ENCODE measurements at regions not wholly inside any gene's neighbourhood (a gene's known extent, or its start where the extent isn't known, plus 50 kb on each side); places are given as distances from the start of the nearest gene placed in this dataset.

GRCh38 chr11:134901542-134901941 is 489.5 kb upstream of the B3GAT1 start:
- Histone ChIP-seq H3K27me3 (replicated peaks in 1 of 4; ENCODE audit: control extremely low read depth in 1 of 4, control insufficient read depth in 3 of 4, insufficient read depth in 4 of 4, low read length in 3 of 4) (peaks cover 0 to 6% (median 0%) of the 10 kb centered on the region in 4 experiments), H3K79me2 (ENCODE audit: control insufficient read depth, insufficient read depth, low read length) (no peaks in the 10 kb centered on the region), H3K9me3 (ENCODE audit: control extremely low read depth in 1 of 3, control insufficient read depth in 2 of 3, insufficient read depth in 1 of 3, low read length in 2 of 3) (no peaks in the 10 kb centered on the region), H3K36me3 (replicated peaks in 1 of 2; ENCODE audit: control extremely low read depth in 1 of 2, control insufficient read depth in 1 of 2, extremely low read depth in 1 of 2, insufficient read depth in 2 of 2, low read length in 1 of 2) (no peaks in the 10 kb centered on the region), H3K4me1 (ENCODE audit: control insufficient read depth in 2 of 2, insufficient read depth in 2 of 2, low read length in 2 of 2) (no peaks in the 10 kb centered on the region), H2AFZ (ENCODE audit: insufficient read depth, low read depth, low read length, poor library complexity, severe bottlenecking) (no peak overlapping the region), H3K4me3 (ENCODE audit: control extremely low read depth in 1 of 5, extremely low read depth in 1 of 5, insufficient read depth in 1 of 5, low read depth in 2 of 5, low read length in 4 of 5) (no peak overlapping the region), H3K4me2 (replicated peaks; ENCODE audit: low read depth, low read length, poor library complexity, severe bottlenecking) (no peak overlapping the region), H3K9ac (ENCODE audit: low read length) (no peak overlapping the region), H4K20me1 (ENCODE audit: control insufficient read depth, insufficient read depth, low read length, poor library complexity, severe bottlenecking) (no peaks in the 10 kb centered on the region), H3K27ac (ENCODE audit: low read length in 2 of 2) (no peak overlapping the region)
- 86% methylated on average over 7 of the region's 7 CpGs for WGBS (ENCODE audit: insufficient coverage)
- H3K27ac Mint-ChIP-seq: no peak overlapping the region
- TF ChIP-seq CTCF (IDR thresholded peaks at IDR 0.05): no peak
- no peak for TF ChIP-seq EZH2 (IDR thresholded peaks at IDR 0.05; ENCODE audit: borderline replicate concordance, insufficient read depth, low read depth, low read length, poor library complexity, severe bottlenecking)
- no peak overlapping the region for H3K4me3 Mint-ChIP-seq
- H3K27me3 Mint-ChIP-seq: peaks cover 20% of the 10 kb centered on the region
- DNase-seq (no peak), ATAC-seq (ENCODE audit: low read depth) (no peak)
- intact Hi-C loops (cut with micrococcal nuclease): no loop called here
- ChIA-PET CTCF (no interaction called here), POLR2A (no interaction called here)
- H3K9me3 Mint-ChIP-seq (ENCODE audit: insufficient read depth): no peaks in the 10 kb centered on the region
- no peaks in the 10 kb centered on the region for H3K4me1 Mint-ChIP-seq

GRCh38 chr11:134893810-134894685 is 482.0 kb upstream of the B3GAT1 start:
- Mint-ChIP-seq H3K9me3 (ENCODE audit: insufficient read depth) (peaks cover 11% of the 10 kb centered on the region), H3K27ac (no peak overlapping the region), H3K4me1 (no peaks in the 10 kb centered on the region), H3K27me3 (peaks cover 4% of the 10 kb centered on the region), H3K4me3 (no peak overlapping the region)
- WGBS (ENCODE audit: insufficient coverage): 93% methylated on average over 4 of the region's 13 CpGs
- H3K9me3 ChIP-seq (ENCODE audit: control extremely low read depth in 1 of 3, control insufficient read depth in 2 of 3, insufficient read depth in 1 of 3, low read length in 2 of 3): peaks cover 0 to 9% (median 0%) of the 10 kb centered on the region in 3 donors
- no peak overlapping the region for H2AFZ ChIP-seq (ENCODE audit: insufficient read depth, low read depth, low read length, poor library complexity, severe bottlenecking)
- no peak overlapping the region for H3K4me2 ChIP-seq (replicated peaks; ENCODE audit: low read depth, low read length, poor library complexity, severe bottlenecking)
- ATAC-seq (ENCODE audit: low read depth) (no peak), DNase-seq (no peak)
- ChIA-PET POLR2A (no interaction called here), CTCF (no interaction called here)
- H3K4me3 ChIP-seq (ENCODE audit: control extremely low read depth in 1 of 5, extremely low read depth in 1 of 5, insufficient read depth in 1 of 5, low read depth in 2 of 5, low read length in 4 of 5): no peak overlapping the region
- intact Hi-C loops (cut with micrococcal nuclease): no loop called here
- TF ChIP-seq CTCF (IDR thresholded peaks at IDR 0.05) (no peak), EZH2 (IDR thresholded peaks at IDR 0.05; ENCODE audit: borderline replicate concordance, insufficient read depth, low read depth, low read length, poor library complexity, severe bottlenecking) (no peak)
- no peak overlapping the region for H3K27ac ChIP-seq (ENCODE audit: low read length in 2 of 2)
- no peaks in the 10 kb centered on the region for H3K4me1 ChIP-seq (ENCODE audit: control insufficient read depth in 2 of 2, insufficient read depth in 2 of 2, low read length in 2 of 2)
- H4K20me1 ChIP-seq (ENCODE audit: control insufficient read depth, insufficient read depth, low read length, poor library complexity, severe bottlenecking): no peaks in the 10 kb centered on the region
- no peaks in the 10 kb centered on the region for H3K36me3 ChIP-seq (replicated peaks in 1 of 2; ENCODE audit: control extremely low read depth in 1 of 2, control insufficient read depth in 1 of 2, extremely low read depth in 1 of 2, insufficient read depth in 2 of 2, low read length in 1 of 2)
- H3K79me2 ChIP-seq (ENCODE audit: control insufficient read depth, insufficient read depth, low read length): no peaks in the 10 kb centered on the region
- no peak overlapping the region for H3K9ac ChIP-seq (ENCODE audit: low read length)
- H3K27me3 ChIP-seq (replicated peaks in 1 of 4; ENCODE audit: control extremely low read depth in 1 of 4, control insufficient read depth in 3 of 4, insufficient read depth in 4 of 4, low read length in 3 of 4): peaks cover 0 to 1% (median 0%) of the 10 kb centered on the region in 4 experiments
